ENCODE measurements at regions not wholly inside any gene's neighbourhood (a gene's known extent, or its start where the extent isn't known, plus 50 kb on each side); places are given as distances from the start of the nearest gene placed in this dataset.

DNA sequence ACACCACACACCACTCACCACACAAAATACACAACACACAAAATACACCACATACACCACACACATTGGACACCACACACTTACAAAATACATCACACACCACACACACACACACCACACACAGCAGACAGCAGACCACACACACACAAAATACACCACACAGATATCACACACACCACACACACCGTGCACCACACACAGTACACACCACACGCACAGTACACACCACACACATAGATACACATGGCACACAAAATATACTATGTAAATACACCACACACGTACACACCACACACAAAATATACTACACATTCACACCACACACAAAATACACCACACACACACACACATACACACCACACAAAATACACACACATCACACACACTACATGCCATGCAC lies 1243.5 kb downstream of the BRD1 start:
- H3K9me2 ChIP-seq (replicated peaks; ENCODE audit: low read depth, low read length): no peaks in the 10 kb centered on the region
- no peaks in the 10 kb centered on the region for H4K20me1 ChIP-seq (ENCODE audit: insufficient read depth, low read length, poor library complexity, severe bottlenecking)
- no peak overlapping the region for H3K4me3 ChIP-seq (ENCODE audit: low read length, poor library complexity, severe bottlenecking)
- TF ChIP-seq EZH2phosphoT487 (IDR thresholded peaks at IDR 0.05; ENCODE audit: borderline replicate concordance): no peak
- TF ChIP-seq, protein P1, sequence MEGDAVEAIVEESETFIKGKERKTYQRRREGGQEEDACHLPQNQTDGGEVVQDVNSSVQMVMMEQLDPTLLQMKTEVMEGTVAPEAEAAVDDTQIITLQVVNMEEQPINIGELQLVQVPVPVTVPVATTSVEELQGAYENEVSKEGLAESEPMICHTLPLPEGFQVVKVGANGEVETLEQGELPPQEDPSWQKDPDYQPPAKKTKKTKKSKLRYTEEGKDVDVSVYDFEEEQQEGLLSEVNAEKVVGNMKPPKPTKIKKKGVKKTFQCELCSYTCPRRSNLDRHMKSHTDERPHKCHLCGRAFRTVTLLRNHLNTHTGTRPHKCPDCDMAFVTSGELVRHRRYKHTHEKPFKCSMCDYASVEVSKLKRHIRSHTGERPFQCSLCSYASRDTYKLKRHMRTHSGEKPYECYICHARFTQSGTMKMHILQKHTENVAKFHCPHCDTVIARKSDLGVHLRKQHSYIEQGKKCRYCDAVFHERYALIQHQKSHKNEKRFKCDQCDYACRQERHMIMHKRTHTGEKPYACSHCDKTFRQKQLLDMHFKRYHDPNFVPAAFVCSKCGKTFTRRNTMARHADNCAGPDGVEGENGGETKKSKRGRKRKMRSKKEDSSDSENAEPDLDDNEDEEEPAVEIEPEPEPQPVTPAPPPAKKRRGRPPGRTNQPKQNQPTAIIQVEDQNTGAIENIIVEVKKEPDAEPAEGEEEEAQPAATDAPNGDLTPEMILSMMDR (conservative IDR thresholded peaks at IDR 0.05; ENCODE audit: low read length): no peak
- no peaks in the 10 kb centered on the region for H3K27me3 ChIP-seq (ENCODE audit: insufficient read depth, low read length, poor library complexity, severe bottlenecking)
- H3K4me2 ChIP-seq (ENCODE audit: low read depth, low read length, poor library complexity, severe bottlenecking): no peak overlapping the region
- no peaks in the 10 kb centered on the region for H3F3A ChIP-seq (ENCODE audit: low read depth)
- no peaks in the 10 kb centered on the region for H3K36me3 ChIP-seq (ENCODE audit: insufficient read depth, low read length)
- H2AFZ ChIP-seq (ENCODE audit: low read length): no peak overlapping the region
- no peaks in the 10 kb centered on the region for H3K4me1 ChIP-seq (ENCODE audit: insufficient read depth, low read length, poor library complexity, severe bottlenecking)
- H3K9me3 ChIP-seq (ENCODE audit: insufficient read depth, low read depth, low read length): peaks cover 7% of the 10 kb centered on the region; the same call in 1 of the 2 replicates
- no peaks in the 10 kb centered on the region for H3K79me2 ChIP-seq (ENCODE audit: insufficient read depth, low read length)
- H3K9ac ChIP-seq (ENCODE audit: low read depth, low read length, poor library complexity, severe bottlenecking): no peak overlapping the region

DNA sequence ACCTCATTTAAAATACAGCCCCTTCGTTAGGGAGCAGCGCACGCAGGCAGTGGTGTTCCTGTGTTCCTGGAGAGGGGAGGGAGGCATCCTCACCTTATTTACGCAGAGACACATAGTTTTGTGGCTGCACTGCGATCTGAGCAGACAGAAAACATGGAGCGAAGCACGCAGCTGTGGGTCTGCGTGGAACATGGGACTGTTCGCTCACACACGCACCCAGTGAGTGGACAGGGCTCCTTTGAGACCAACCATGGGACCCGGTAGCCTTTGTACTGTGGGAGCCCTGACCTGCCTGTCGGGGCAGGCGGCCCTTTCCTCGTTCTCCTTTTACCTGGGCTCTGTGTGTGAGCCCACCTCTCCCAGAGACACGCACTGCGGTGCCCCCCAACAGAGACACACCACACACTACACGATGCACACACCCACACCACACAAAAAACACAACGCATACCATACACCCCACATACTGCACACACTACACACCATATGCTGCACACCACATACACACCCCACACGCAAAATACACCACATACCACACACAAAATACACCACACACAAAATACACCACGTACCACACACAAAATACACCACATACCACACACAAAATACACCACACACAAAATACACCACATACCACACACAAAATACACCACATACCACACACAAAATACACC lies 1245.7 kb downstream of the BRD1 start:
- H3K9me3 ChIP-seq (ENCODE audit: insufficient read depth, low read depth, low read length): peaks cover 7% of the 10 kb centered on the region; the same call in 1 of the 2 replicates

DNA sequence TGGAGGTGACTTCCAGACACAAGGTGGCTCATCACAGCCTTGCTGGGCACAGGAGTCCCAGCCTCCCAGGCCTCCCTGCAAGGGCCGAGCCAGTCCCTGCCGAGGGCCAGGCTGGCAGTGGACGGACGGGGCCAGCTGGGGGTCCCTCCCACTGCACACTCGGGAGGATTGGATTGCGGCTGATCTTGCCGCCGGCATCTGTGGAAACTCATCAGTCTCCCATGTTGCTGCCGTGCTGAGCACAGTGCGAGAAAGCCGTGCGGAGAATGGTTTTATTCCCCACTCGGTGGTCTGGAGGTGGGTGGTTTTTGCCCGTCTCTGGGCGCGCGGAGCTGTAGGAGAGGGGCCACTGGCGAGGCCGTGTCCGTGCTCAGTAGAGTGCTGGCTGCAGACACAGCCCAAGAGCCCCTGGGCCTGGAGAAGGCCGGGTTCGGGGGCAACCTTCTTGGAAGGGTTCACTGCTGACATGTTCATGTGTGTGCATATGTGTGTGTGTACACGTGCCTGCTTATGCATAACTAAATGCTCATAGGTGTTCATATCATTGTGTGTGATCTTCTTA lies 1246.4 kb downstream of the BRD1 start:
- TF ChIP-seq EZH2phosphoT487 (IDR thresholded peaks at IDR 0.05; ENCODE audit: borderline replicate concordance): no peak
- TF ChIP-seq, protein P1 (conservative IDR thresholded peaks at IDR 0.05; ENCODE audit: low read length): no peak
- Histone ChIP-seq H3K27me3 (ENCODE audit: insufficient read depth, low read length, poor library complexity, severe bottlenecking) (no peaks in the 10 kb centered on the region), H3K9me2 (replicated peaks; ENCODE audit: low read depth, low read length) (no peaks in the 10 kb centered on the region), H4K20me1 (ENCODE audit: insufficient read depth, low read length, poor library complexity, severe bottlenecking) (no peaks in the 10 kb centered on the region), H3F3A (ENCODE audit: low read depth) (no peaks in the 10 kb centered on the region), H3K9me3 (ENCODE audit: insufficient read depth, low read depth, low read length) (peaks cover 7% of the 10 kb centered on the region; the same call in 1 of the 2 replicates), H3K4me2 (ENCODE audit: low read depth, low read length, poor library complexity, severe bottlenecking) (no peak overlapping the region), H3K79me2 (ENCODE audit: insufficient read depth, low read length) (no peaks in the 10 kb centered on the region), H2AFZ (ENCODE audit: low read length) (no peak overlapping the region), H3K4me1 (ENCODE audit: insufficient read depth, low read length, poor library complexity, severe bottlenecking) (no peaks in the 10 kb centered on the region), H3K9ac (ENCODE audit: low read depth, low read length, poor library complexity, severe bottlenecking) (no peak overlapping the region), H3K36me3 (ENCODE audit: insufficient read depth, low read length) (no peaks in the 10 kb centered on the region), H3K4me3 (ENCODE audit: low read length, poor library complexity, severe bottlenecking) (no peak overlapping the region)

More for the DNA sequence above, 1245.7 kb downstream of the BRD1 start:
- no peak for TF ChIP-seq EZH2phosphoT487 (IDR thresholded peaks at IDR 0.05; ENCODE audit: borderline replicate concordance)
- TF ChIP-seq, protein P1 (conservative IDR thresholded peaks at IDR 0.05; ENCODE audit: low read length): no peak
- H3K4me3 ChIP-seq (ENCODE audit: low read length, poor library complexity, severe bottlenecking): no peak overlapping the region
- no peak overlapping the region for H2AFZ ChIP-seq (ENCODE audit: low read length)
- H3K4me2 ChIP-seq (ENCODE audit: low read depth, low read length, poor library complexity, severe bottlenecking): no peak overlapping the region
- H3K4me1 ChIP-seq (ENCODE audit: insufficient read depth, low read length, poor library complexity, severe bottlenecking): no peaks in the 10 kb centered on the region
- H3K79me2 ChIP-seq (ENCODE audit: insufficient read depth, low read length): no peaks in the 10 kb centered on the region
- H3K9ac ChIP-seq (ENCODE audit: low read depth, low read length, poor library complexity, severe bottlenecking): no peak overlapping the region
- H3K36me3 ChIP-seq (ENCODE audit: insufficient read depth, low read length): no peaks in the 10 kb centered on the region
- H3F3A ChIP-seq (ENCODE audit: low read depth): no peaks in the 10 kb centered on the region
- H4K20me1 ChIP-seq (ENCODE audit: insufficient read depth, low read length, poor library complexity, severe bottlenecking): no peaks in the 10 kb centered on the region
- H3K27me3 ChIP-seq (ENCODE audit: insufficient read depth, low read length, poor library complexity, severe bottlenecking): no peaks in the 10 kb centered on the region
- no peaks in the 10 kb centered on the region for H3K9me2 ChIP-seq (replicated peaks; ENCODE audit: low read depth, low read length)
